ENCODE measurements at regions not wholly inside any gene's neighbourhood (a gene's known extent, or its start where the extent isn't known, plus 50 kb on each side); places are given as distances from the start of the nearest gene placed in this dataset.

GRCh38 chr1:170273291-170274130 lies 127.8 kb downstream of the NTMT2 start:
- DNase-seq, result no peak

- DNase-seq, result no peak
Observed at GRCh38 chr1:170274131-170274501, 128.4 kb downstream of the NTMT2 start.

- DNase-seq, result no peak
Observed at GRCh38 chr1:170277985-170278384, 132.2 kb downstream of the NTMT2 start.

GRCh38 chr1:170284016-170284415 lies 138.3 kb downstream of the NTMT2 start:
- DNase-seq, result no peak

- DNase-seq, result no peak
Observed at GRCh38 chr1:170284512-170284911, 138.8 kb downstream of the NTMT2 start.

- DNase-seq, result no peak
Observed at GRCh38 chr1:170284951-170285350, 139.2 kb downstream of the NTMT2 start.

GRCh38 chr1:170288155-170288554 lies 142.4 kb downstream of the NTMT2 start:
- no peak for DNase-seq

GRCh38 chr1:170290276-170290675 lies 144.5 kb downstream of the NTMT2 start:
- no peak for DNase-seq

GRCh38 chr1:170290991-170291390 lies 145.2 kb downstream of the NTMT2 start:
- DNase-seq, result no peak

GRCh38 chr1:170291516-170291915 lies 145.8 kb downstream of the NTMT2 start:
- no peak for DNase-seq

- DNase-seq, result no peak
Observed at GRCh38 chr1:170296211-170296610, 150.5 kb downstream of the NTMT2 start.

GRCh38 chr1:170296642-170297041 lies 150.9 kb downstream of the NTMT2 start:
- no peak for DNase-seq

- no peak for DNase-seq
Observed at GRCh38 chr1:170301596-170301995, 155.8 kb downstream of the NTMT2 start.

GRCh38 chr1:170303034-170303433 lies 157.3 kb downstream of the NTMT2 start:
- DNase-seq, result no peak

- no peak for DNase-seq
Observed at GRCh38 chr1:170305777-170306512, 160.2 kb downstream of the NTMT2 start.

GRCh38 chr1:170306513-170306910 lies 160.8 kb downstream of the NTMT2 start:
- DNase-seq, result no peak

GRCh38 chr1:170306948-170307347 lies 161.2 kb downstream of the NTMT2 start:
- DNase-seq, result no peak

GRCh38 chr1:170307426-170307825 lies 161.7 kb downstream of the NTMT2 start:
- DNase-seq, result peak; percentile 73

- peak; percentile 93 for DNase-seq
Observed at GRCh38 chr1:170309389-170310013, 163.7 kb downstream of the NTMT2 start.

- no peak for DNase-seq
Observed at GRCh38 chr1:170310014-170310405, 164.3 kb downstream of the NTMT2 start.

- DNase-seq, result no peak
Observed at GRCh38 chr1:170310951-170311350, 165.2 kb downstream of the NTMT2 start.

GRCh38 chr1:170313306-170313705 lies 167.5 kb downstream of the NTMT2 start:
- no peak for DNase-seq

- no peak for DNase-seq
Observed at GRCh38 chr1:170316270-170316669, 170.5 kb downstream of the NTMT2 start.

- no peak for DNase-seq
Observed at GRCh38 chr1:170318141-170318540, 172.4 kb downstream of the NTMT2 start.

Data from islet precursor cell (in vitro differentiated cells).